GM12891 (cell line): ENCODE measurements at regions not wholly inside any gene's neighbourhood (a gene's known extent, or its start where the extent isn't known, plus 50 kb on each side); places are given as distances from the start of the nearest gene placed in this dataset.

Experiments
- DNase-seq: peaks from one replicate; pipeline ENCODE4 v3.0.0; 2011; ENCODE audit warnings: low spot score; ENCODE audit not compliant: insufficient read length
- FAIRE-seq: peaks from 2 replicates; lab custom pipeline; 2011; peaks lifted over from hg19 to GRCh38; lab: Jason Lieb, UNC
- PAX5 ChIP-seq: IDR thresholded peaks from 2 replicates; pipeline ENCODE4 v1.6.1; 2011; ENCODE audit warnings: low read length, moderate library complexity, mild to moderate bottlenecking; ENCODE audit not compliant: insufficient read depth, severe bottlenecking
- POLR2A ChIP-seq: IDR thresholded peaks from 2 replicates; pipeline ENCODE4 v1.6.1; 2011; ENCODE audit warnings: low read depth, low read length, control low read depth
- POLR2AphosphoS5 ChIP-seq: IDR thresholded peaks from 2 replicates; pipeline ENCODE4 v1.6.1; 2011; ENCODE audit warnings: low read depth, low read length, control low read depth
- POU2F2 ChIP-seq: IDR thresholded peaks from 2 replicates; pipeline ENCODE4 v1.6.1; 2011; ENCODE audit warnings: low read depth, mild to moderate bottlenecking, control low read depth, low read length, moderate library complexity
- SPI1 ChIP-seq: IDR thresholded peaks from 2 replicates; pipeline ENCODE4 v1.6.1; 2011; ENCODE audit warnings: low read depth, low read length, control low read depth
- TAF1 ChIP-seq: IDR thresholded peaks from 2 replicates; pipeline ENCODE4 v1.6.1; 2011; ENCODE audit warnings: low read depth, low read length, control low read depth

- TF ChIP-seq POLR2A (no peak), POU2F2 (no peak), TAF1 (no peak), PAX5 (no peak), SPI1 (no peak), POLR2AphosphoS5 (no peak)
- no peak for DNase-seq
- peak; percentile 20 for FAIRE-seq
Measured at GRCh38 chr7:11319491-11320274, 346.0 kb downstream of the PHF14 start.
